Suprapubic skin (tissue), 4 donors: ENCODE measurements at regions not wholly inside any gene's neighbourhood (a gene's known extent, or its start where the extent isn't known, plus 50 kb on each side); places are given as distances from the start of the nearest gene placed in this dataset.

Source experiments
- POLR2A ChIP-seq, 2 donors: fragments of 450-650 bp; IDR thresholded peaks; one replicate each; pipeline ENCODE4 v1.6.1; 2017; ENCODE audit warnings: antibody characterized with exemption in 2 of 2, mild to moderate bottlenecking in 2 of 2, moderate library complexity in 2 of 2
- POLR2AphosphoS5 ChIP-seq, 3 donors: sonication (generic); formaldehyde crosslinking; IDR thresholded peaks; one replicate each; pipeline ENCODE4 v1.6.1; 2017; ENCODE audit warnings: antibody characterized with exemption in 3 of 3
- TF ChIP-seq, protein P1 (sequence below), 2 donors: fragments of 200-600 bp in 1 of 2; fragments of 450-650 bp in 1 of 2; sonication (generic) in 1 of 2; IDR thresholded peaks; one replicate each; pipeline ENCODE4 v1.5.1; 2016 to 2019; ENCODE audit warnings: antibody characterized with exemption in 2 of 2, mild to moderate bottlenecking in 1 of 2, moderate library complexity in 1 of 2

DNA sequence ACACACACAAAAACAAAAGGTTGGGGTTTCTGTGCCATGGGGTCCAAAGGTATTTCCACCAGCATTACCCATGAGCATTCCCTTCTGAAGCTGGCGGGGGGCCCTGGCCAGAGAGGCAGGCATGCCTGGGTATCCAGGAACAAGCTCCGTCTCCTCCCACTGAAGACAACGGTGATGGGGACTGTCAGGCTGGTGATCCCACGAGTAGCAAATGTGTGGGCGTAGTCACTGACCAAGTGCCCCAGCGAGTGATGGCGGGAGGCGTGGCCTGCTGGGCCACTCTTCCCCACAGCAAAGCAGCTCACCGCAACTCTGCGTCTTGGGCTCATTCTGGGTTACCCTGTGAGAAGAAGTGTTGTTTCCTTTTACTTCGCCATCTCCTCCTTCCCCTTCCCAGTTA lies 270.6 kb downstream of the CDCA7 start:
- TF ChIP-seq, protein P1, sequence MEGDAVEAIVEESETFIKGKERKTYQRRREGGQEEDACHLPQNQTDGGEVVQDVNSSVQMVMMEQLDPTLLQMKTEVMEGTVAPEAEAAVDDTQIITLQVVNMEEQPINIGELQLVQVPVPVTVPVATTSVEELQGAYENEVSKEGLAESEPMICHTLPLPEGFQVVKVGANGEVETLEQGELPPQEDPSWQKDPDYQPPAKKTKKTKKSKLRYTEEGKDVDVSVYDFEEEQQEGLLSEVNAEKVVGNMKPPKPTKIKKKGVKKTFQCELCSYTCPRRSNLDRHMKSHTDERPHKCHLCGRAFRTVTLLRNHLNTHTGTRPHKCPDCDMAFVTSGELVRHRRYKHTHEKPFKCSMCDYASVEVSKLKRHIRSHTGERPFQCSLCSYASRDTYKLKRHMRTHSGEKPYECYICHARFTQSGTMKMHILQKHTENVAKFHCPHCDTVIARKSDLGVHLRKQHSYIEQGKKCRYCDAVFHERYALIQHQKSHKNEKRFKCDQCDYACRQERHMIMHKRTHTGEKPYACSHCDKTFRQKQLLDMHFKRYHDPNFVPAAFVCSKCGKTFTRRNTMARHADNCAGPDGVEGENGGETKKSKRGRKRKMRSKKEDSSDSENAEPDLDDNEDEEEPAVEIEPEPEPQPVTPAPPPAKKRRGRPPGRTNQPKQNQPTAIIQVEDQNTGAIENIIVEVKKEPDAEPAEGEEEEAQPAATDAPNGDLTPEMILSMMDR (IDR thresholded peaks at IDR 0.05) = no peak
- TF ChIP-seq POLR2A (IDR thresholded peaks at IDR 0.05) (no peak), POLR2AphosphoS5 (IDR thresholded peaks at IDR 0.05) (no peak)
